ENCODE measurements at regions not wholly inside any gene's neighbourhood (a gene's known extent, or its start where the extent isn't known, plus 50 kb on each side); places are given as distances from the start of the nearest gene placed in this dataset.

DNA sequence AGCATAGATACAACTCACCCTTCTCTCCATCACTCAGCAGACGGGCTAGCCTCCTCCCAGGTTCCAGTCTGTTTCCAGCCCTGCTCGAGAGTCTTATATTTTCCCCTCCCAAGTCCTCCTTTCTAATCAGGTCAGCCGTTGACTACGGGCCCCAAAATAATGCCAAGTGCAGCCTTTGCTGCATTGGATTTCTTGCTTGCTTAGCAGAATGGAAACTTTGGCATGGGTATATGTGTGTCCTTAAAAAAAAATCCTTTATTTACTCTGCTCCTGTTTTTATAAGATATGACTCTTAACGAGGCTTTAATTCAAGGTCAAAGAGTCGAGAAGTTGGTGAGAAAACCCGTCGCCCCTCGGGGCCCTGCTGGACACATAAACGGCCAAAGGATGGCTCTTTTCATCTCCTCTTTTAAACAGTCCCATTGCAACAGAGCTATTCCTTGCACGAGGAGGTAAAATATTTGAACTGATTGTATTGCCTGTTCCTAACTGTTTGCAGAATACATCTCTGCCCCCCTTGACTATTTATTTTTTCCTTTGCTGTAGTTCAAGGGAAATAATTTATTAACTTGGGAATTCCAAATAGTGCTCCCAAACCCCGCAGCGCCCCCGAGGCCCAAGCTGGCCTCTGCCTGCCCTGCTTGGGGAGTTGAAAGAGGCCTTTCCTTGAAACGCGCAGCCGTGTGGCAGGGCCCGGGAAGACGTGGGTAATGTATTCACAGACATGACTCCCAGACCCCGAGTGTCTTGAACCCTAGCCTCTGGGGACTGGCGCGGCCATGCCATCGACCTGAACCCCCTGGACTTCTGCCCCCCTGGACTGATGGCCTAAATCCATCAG lies 156.5 kb upstream of the MYL2 start:
- TF ChIP-seq, protein P1, sequence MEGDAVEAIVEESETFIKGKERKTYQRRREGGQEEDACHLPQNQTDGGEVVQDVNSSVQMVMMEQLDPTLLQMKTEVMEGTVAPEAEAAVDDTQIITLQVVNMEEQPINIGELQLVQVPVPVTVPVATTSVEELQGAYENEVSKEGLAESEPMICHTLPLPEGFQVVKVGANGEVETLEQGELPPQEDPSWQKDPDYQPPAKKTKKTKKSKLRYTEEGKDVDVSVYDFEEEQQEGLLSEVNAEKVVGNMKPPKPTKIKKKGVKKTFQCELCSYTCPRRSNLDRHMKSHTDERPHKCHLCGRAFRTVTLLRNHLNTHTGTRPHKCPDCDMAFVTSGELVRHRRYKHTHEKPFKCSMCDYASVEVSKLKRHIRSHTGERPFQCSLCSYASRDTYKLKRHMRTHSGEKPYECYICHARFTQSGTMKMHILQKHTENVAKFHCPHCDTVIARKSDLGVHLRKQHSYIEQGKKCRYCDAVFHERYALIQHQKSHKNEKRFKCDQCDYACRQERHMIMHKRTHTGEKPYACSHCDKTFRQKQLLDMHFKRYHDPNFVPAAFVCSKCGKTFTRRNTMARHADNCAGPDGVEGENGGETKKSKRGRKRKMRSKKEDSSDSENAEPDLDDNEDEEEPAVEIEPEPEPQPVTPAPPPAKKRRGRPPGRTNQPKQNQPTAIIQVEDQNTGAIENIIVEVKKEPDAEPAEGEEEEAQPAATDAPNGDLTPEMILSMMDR (IDR thresholded peaks at IDR 0.05): no peak
- no peak for TF ChIP-seq POLR2A (IDR thresholded peaks at IDR 0.05)
- no peak for TF ChIP-seq POLR2AphosphoS5 (IDR thresholded peaks at IDR 0.05)
